ENCODE measurements at regions not wholly inside any gene's neighbourhood (a gene's known extent, or its start where the extent isn't known, plus 50 kb on each side); places are given as distances from the start of the nearest gene placed in this dataset.
A peak's percentile ranks its signal among the peaks of the same experiment; 100 is the strongest.
"Not testable (repeated sequence)": the region's sequence is repeated elsewhere in the genome, so short reads cannot be mapped to it uniquely, and the experiment has no call there.

- DNase-seq (ENCODE audit: low read depth, low spot score), result no peak
These were observed 145.3 kb upstream of the PRSS1 start for GRCh38 chr7:142603870-142604448.

- DNase-seq (ENCODE audit: low read depth, low spot score), result no peak
These were observed 146.5 kb upstream of the PRSS1 start for GRCh38 chr7:142602756-142603155.

GRCh38 chr7:142602183-142602582, 147.1 kb upstream of the PRSS1 start:
- no peak for DNase-seq (ENCODE audit: low read depth, low spot score)

GRCh38 chr7:142598297-142598696, 151.0 kb upstream of the PRSS1 start:
- no peak for DNase-seq (ENCODE audit: low read depth, low spot score)

GRCh38 chr7:142597547-142597946, 151.7 kb upstream of the PRSS1 start:
- DNase-seq (ENCODE audit: low read depth, low spot score), result no peak

GRCh38 chr7:142595816-142596516, 153.3 kb upstream of the PRSS1 start:
- no peak for DNase-seq (ENCODE audit: low read depth, low spot score)

- no peak for DNase-seq (ENCODE audit: low read depth, low spot score)
These were observed 155.2 kb upstream of the PRSS1 start for GRCh38 chr7:142594078-142594477.

- DNase-seq (ENCODE audit: low read depth, low spot score), result no peak
These were observed 156.2 kb upstream of the PRSS1 start for GRCh38 chr7:142593106-142593505.

- DNase-seq (ENCODE audit: low read depth, low spot score), result no peak
These were observed 156.6 kb upstream of the PRSS1 start for GRCh38 chr7:142592664-142593063.

GRCh38 chr7:142592231-142592630, 157.0 kb upstream of the PRSS1 start:
- no peak for DNase-seq (ENCODE audit: low read depth, low spot score)

- DNase-seq (ENCODE audit: low read depth, low spot score), result no peak
These were observed 158.3 kb upstream of the PRSS1 start for GRCh38 chr7:142590830-142591457.

- DNase-seq (ENCODE audit: low read depth, low spot score), result no peak
These were observed 159.2 kb upstream of the PRSS1 start for GRCh38 chr7:142590077-142590476.

GRCh38 chr7:142587578-142588191, 161.6 kb upstream of the PRSS1 start:
- peak; percentile 23 for DNase-seq (ENCODE audit: low read depth, low spot score)

- DNase-seq (ENCODE audit: low read depth, low spot score), result no peak
These were observed 162.7 kb upstream of the PRSS1 start for GRCh38 chr7:142586611-142587010.

- DNase-seq (ENCODE audit: low read depth, low spot score), result no peak
These were observed 163.8 kb upstream of the PRSS1 start for GRCh38 chr7:142585425-142585824.

- DNase-seq (ENCODE audit: low read depth, low spot score), result no peak
These were observed 164.5 kb upstream of the PRSS1 start for GRCh38 chr7:142584765-142585164.

- DNase-seq (ENCODE audit: low read depth, low spot score), result no peak
These were observed 165.8 kb upstream of the PRSS1 start for GRCh38 chr7:142583446-142583845.

GRCh38 chr7:142582351-142582750, 166.9 kb upstream of the PRSS1 start:
- no peak for DNase-seq (ENCODE audit: low read depth, low spot score)

- DNase-seq (ENCODE audit: low read depth, low spot score), result no peak
These were observed 167.9 kb upstream of the PRSS1 start for GRCh38 chr7:142581341-142581740.

GRCh38 chr7:142579946-142580345, 169.3 kb upstream of the PRSS1 start:
- DNase-seq (ENCODE audit: low read depth, low spot score), result no peak

GRCh38 chr7:142575351-142575750, 173.9 kb upstream of the PRSS1 start:
- not testable (repeated sequence) for DNase-seq (ENCODE audit: low read depth, low spot score)

GRCh38 chr7:142571581-142571980, 177.7 kb upstream of the PRSS1 start:
- DNase-seq (ENCODE audit: low read depth, low spot score), result no peak

GRCh38 chr7:142569851-142570250, 179.4 kb upstream of the PRSS1 start:
- DNase-seq (ENCODE audit: low read depth, low spot score), result no peak
